H1 (cell line): ENCODE measurements at regions not wholly inside any gene's neighbourhood (a gene's known extent, or its start where the extent isn't known, plus 50 kb on each side); places are given as distances from the start of the nearest gene placed in this dataset.
"Not testable (repeated sequence)": the region's sequence is repeated elsewhere in the genome, so short reads cannot be mapped to it uniquely, and the experiment has no call there.

ENCODE experiments used
- CTCF ChIA-PET: fragments of 300-600 bp; sonication (Branson Sonifier 250); formaldehyde crosslinking; loops from one replicate; lab custom pipeline; 2021; ENCODE audit not compliant: partially characterized antibody; lab: Charles Lee
- POLR2A ChIA-PET: fragments of 300-600 bp; sonication (Branson Sonifier 250); formaldehyde crosslinking; loops from one replicate; lab custom pipeline; 2021; ENCODE audit warnings: inconsistent platforms; ENCODE audit not compliant: partially characterized antibody; lab: Charles Lee
- DNase-seq, 2 experiments: peaks; one replicate each; pipeline versions ENCODE4 v3.0.0 to v3.0.0-alpha.2; 2010 to 2022; ENCODE audit warnings: low spot score in 2 of 2, low read depth in 1 of 2, mixed read lengths in 1 of 2
- FAIRE-seq: peaks from 2 replicates; lab custom pipeline; 2011; peaks lifted over from hg19 to GRCh38; lab: Jason Lieb, UNC
- H2AFZ ChIP-seq: 2 replicates; pipeline ENCODE4 v1.8.1; 2012; ENCODE audit warnings: low read length, inconsistent platforms
- H2AK5ac ChIP-seq: 2 replicates; pipeline ENCODE4 v1.6.1; 2013; ENCODE audit warnings: low read depth, low read length
- H2BK120ac ChIP-seq: replicated peaks from 2 replicates; pipeline ENCODE3; 2013; ENCODE audit warnings: low read depth, low read length, inconsistent platforms
- H2BK12ac ChIP-seq: 2 replicates; pipeline ENCODE4 v1.6.1; 2013; ENCODE audit warnings: low read depth, low read length
- H2BK15ac ChIP-seq: 2 replicates; pipeline ENCODE4 v1.6.1; 2013; ENCODE audit warnings: low read length
- H2BK20ac ChIP-seq: 2 replicates; pipeline ENCODE4 v1.6.1; 2013; ENCODE audit warnings: low read length
- H2BK5ac ChIP-seq: 2 replicates; pipeline ENCODE4 v1.6.1; 2013; ENCODE audit warnings: low read depth, low read length
- H3K14ac ChIP-seq: 2 replicates; pipeline ENCODE4 v1.6.1; 2013; ENCODE audit warnings: inconsistent platforms; ENCODE audit not compliant: insufficient read length
- H3K18ac ChIP-seq: 2 replicates; pipeline ENCODE4 v1.6.1; 2013; ENCODE audit warnings: low read length; ENCODE audit errors: extremely low read depth
- H3K23ac ChIP-seq: 2 replicates; pipeline ENCODE4 v1.6.1; 2013; ENCODE audit warnings: inconsistent platforms; ENCODE audit not compliant: insufficient read length
- H3K23me2 ChIP-seq: 2 replicates; pipeline ENCODE4 v1.6.1; 2013; ENCODE audit warnings: low read depth, low read length
- H3K27ac ChIP-seq: 2 replicates; pipeline ENCODE4 v1.6.1; 2011; ENCODE audit warnings: low read depth, low read length, inconsistent platforms
- H3K27me3 ChIP-seq, 4 experiments: replicated peaks in 1 of 4; 1 replicate in 1 of 4; 2 replicates in 3 of 4; pipeline versions ENCODE4 v1.6.1 to v1.8.1; 2011 to 2013; ENCODE audit warnings: low read length in 3 of 4, mild to moderate bottlenecking in 3 of 4, inconsistent platforms in 2 of 4, mixed read lengths in 2 of 4, moderate library complexity in 1 of 4; ENCODE audit not compliant: control insufficient read depth in 3 of 4, insufficient read depth in 3 of 4; ENCODE audit errors: extremely low read depth in 1 of 4
- H3K36me3 ChIP-seq, 4 experiments: 2 replicates each; pipeline versions ENCODE4 v1.6.1 to v1.8.1; 2011 to 2013; ENCODE audit warnings: mild to moderate bottlenecking in 4 of 4, low read length in 3 of 4, moderate library complexity in 2 of 4, control low read depth in 1 of 4, inconsistent platforms in 1 of 4; ENCODE audit not compliant: insufficient read depth in 4 of 4, control insufficient read depth in 2 of 4
- H3K4ac ChIP-seq: replicated peaks from 2 replicates; pipeline ENCODE3; 2013; ENCODE audit warnings: low read length, low read depth, mixed read lengths, inconsistent platforms; ENCODE audit not compliant: insufficient read length
- H3K4me1 ChIP-seq, 4 experiments: replicated peaks in 1 of 4; 1 replicate in 1 of 4; 2 replicates in 3 of 4; pipeline versions ENCODE4 v1.6.1 to v1.8.1; 2011 to 2013; ENCODE audit warnings: low read length in 3 of 4, inconsistent platforms in 2 of 4, mixed read lengths in 1 of 4; ENCODE audit not compliant: insufficient read depth in 4 of 4, control insufficient read depth in 3 of 4
- H3K4me2 ChIP-seq, 2 experiments: 2 replicates each; pipeline versions ENCODE4 v1.6.1 to v1.8.1; 2011 to 2013; ENCODE audit warnings: low read depth in 2 of 2, low read length in 2 of 2, control low read depth in 1 of 2, inconsistent platforms in 1 of 2, mild to moderate bottlenecking in 1 of 2; ENCODE audit not compliant: insufficient read depth in 1 of 2
- H3K4me3 ChIP-seq, 4 experiments: fragments of 200-600, 300-600 bp in 1 of 4; sonication (generic), shearing (Covaris generic), sonication (Bioruptor Twin) in 1 of 4; 2 replicates each; pipeline versions ENCODE4 v1.5.1 to v1.8.1; 2011 to 2016; ENCODE audit warnings: low read length in 4 of 4, low read depth in 3 of 4, control low read depth in 2 of 4, inconsistent platforms in 2 of 4, mild to moderate bottlenecking in 2 of 4, mixed read lengths in 1 of 4, moderate library complexity in 1 of 4; ENCODE audit not compliant: insufficient read depth in 2 of 4; ENCODE audit errors: extremely low read depth in 1 of 4
- H3K56ac ChIP-seq: replicated peaks from 2 replicates; pipeline ENCODE3; 2013; ENCODE audit warnings: low read depth, mild to moderate bottlenecking, mixed read lengths, low read length, inconsistent platforms; ENCODE audit not compliant: insufficient read length
- H3K79me1 ChIP-seq: 2 replicates; pipeline ENCODE4 v1.6.1; 2013; ENCODE audit warnings: low read depth, low read length, control low read depth
- H3K79me2 ChIP-seq, 2 experiments: 2 replicates each; pipeline versions ENCODE4 v1.6.1 to v1.8.1; 2012 to 2013; ENCODE audit warnings: low read length in 2 of 2, mild to moderate bottlenecking in 2 of 2, inconsistent platforms in 1 of 2; ENCODE audit not compliant: insufficient read depth in 2 of 2, control insufficient read depth in 1 of 2
- H3K9ac ChIP-seq, 4 experiments: replicated peaks in 1 of 4; 1 replicate in 1 of 4; 2 replicates in 3 of 4; pipeline versions ENCODE4 v1.6.1 to v1.8.1; 2011 to 2013; ENCODE audit warnings: low read depth in 3 of 4, low read length in 3 of 4, control low read depth in 2 of 4, mild to moderate bottlenecking in 2 of 4, moderate library complexity in 2 of 4, inconsistent platforms in 1 of 4; ENCODE audit errors: extremely low read depth in 1 of 4
- H3K9me3 ChIP-seq, 2 experiments: 2 replicates each; pipeline versions ENCODE4 v1.6.1 to v1.8.1; 2012 to 2013; ENCODE audit warnings: mild to moderate bottlenecking in 2 of 2, moderate library complexity in 2 of 2, control low read depth in 1 of 2, inconsistent platforms in 1 of 2, low read depth in 1 of 2, low read length in 1 of 2, mixed read lengths in 1 of 2; ENCODE audit not compliant: insufficient read depth in 2 of 2
- H4K20me1 ChIP-seq, 2 experiments: replicated peaks in 1 of 2; 2 replicates each; pipeline versions ENCODE3 to v1.8.1; 2011 to 2013; ENCODE audit warnings: inconsistent platforms in 2 of 2, low read length in 2 of 2, mild to moderate bottlenecking in 1 of 2; ENCODE audit not compliant: insufficient read depth in 2 of 2, control insufficient read depth in 1 of 2
- H4K5ac ChIP-seq: 2 replicates; pipeline ENCODE4 v1.6.1; 2013; ENCODE audit warnings: low read length, low read depth, mixed read lengths, inconsistent platforms; ENCODE audit not compliant: insufficient read length
- H4K8ac ChIP-seq: 2 replicates; pipeline ENCODE4 v1.8.0; 2013; ENCODE audit warnings: mild to moderate bottlenecking, moderate library complexity, low read length, inconsistent platforms; ENCODE audit not compliant: insufficient read depth; ENCODE audit errors: extremely low read depth
- H4K91ac ChIP-seq: replicated peaks from 2 replicates; pipeline ENCODE3; 2013; ENCODE audit warnings: low read length, mixed read lengths, inconsistent platforms; ENCODE audit not compliant: insufficient read length
- WGBS, 2 experiments: shearing (Covaris generic) in 1 of 2; methylation state at CpG; one replicate each; pipeline versions ENCODE4 v1.1.6 to v1.1.7; 2013 to 2015; ENCODE audit warnings: low lambda C conversion rate in 2 of 2, mixed read lengths in 2 of 2, inconsistent platforms in 1 of 2, low coverage in 1 of 2, missing lambda C conversion rate in 1 of 2; ENCODE audit not compliant: insufficient replicate concordance in 2 of 2, insufficient coverage in 1 of 2, insufficient read length in 1 of 2; ENCODE audit errors: extremely low coverage in 1 of 2, missing lambda C conversion rate in 1 of 2; 5-methylcytosine and 5-hydroxymethylcytosine counted together

DNA sequence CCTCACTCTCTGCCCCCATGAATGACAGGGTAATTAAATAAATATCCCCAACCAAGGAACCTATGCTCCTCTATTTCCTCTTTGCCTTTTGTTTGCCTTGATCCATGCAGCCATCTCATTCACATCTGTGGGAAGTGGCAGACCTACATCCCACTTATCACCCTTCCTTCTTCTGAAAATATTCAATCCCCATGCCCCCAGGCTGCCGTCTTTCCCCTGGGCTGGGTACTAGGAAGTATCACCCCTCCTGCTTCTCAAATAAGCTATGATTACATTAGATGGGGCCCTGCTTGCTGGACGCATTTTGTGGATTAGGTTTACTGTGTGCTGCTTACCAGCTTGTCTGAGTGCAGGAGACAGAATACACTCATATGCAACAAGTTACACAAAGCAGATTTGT lies 670.2 kb upstream of the TPTE start:
- H3K56ac ChIP-seq, H3K4me3 ChIP-seq, H3K23ac ChIP-seq, H3K18ac ChIP-seq, H4K20me1 ChIP-seq, H3K4me2 ChIP-seq, H2BK5ac ChIP-seq, H2AFZ ChIP-seq, H4K91ac ChIP-seq, H2BK120ac ChIP-seq, DNase-seq, H3K36me3 ChIP-seq, H3K4me1 ChIP-seq, CTCF ChIA-PET, H2BK12ac ChIP-seq, H3K79me2 ChIP-seq, H4K5ac ChIP-seq, H3K27me3 ChIP-seq, H3K4ac ChIP-seq, H3K14ac ChIP-seq, H2BK15ac ChIP-seq, FAIRE-seq, H3K79me1 ChIP-seq, H3K23me2 ChIP-seq, H2AK5ac ChIP-seq, H3K27ac ChIP-seq, H3K9ac ChIP-seq, H4K8ac ChIP-seq, POLR2A ChIA-PET, H2BK20ac ChIP-seq: not testable (repeated sequence)
- peaks cover 25 to 48% of the 10 kb centered on the region in 2 experiments for H3K9me3 ChIP-seq
- 75% methylated on average over 2 of the region's 2 CpGs; no CpG with 5 or more reads in 1 of the 2 experiments for WGBS, 2 experiments

DNA sequence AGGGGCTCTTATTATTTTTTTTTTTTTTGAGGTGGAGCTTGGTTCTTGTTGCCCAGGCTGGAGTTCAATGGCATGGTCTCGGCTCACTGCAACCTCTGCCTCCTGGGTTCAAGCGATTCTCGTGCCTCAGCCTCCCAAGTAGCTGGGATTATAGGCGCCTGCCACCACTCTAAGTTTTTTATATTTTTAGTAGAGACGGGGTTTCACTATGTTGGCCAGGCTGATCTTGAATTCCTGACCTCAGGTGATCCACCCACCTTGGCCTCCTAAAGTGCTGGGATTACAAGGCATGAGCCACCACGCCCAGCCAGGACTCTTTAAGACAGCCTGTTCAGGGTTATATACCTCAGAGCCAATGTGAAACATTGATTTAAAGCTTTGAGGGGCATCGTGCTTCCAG lies 669.7 kb upstream of the TPTE start:
- H3K9ac ChIP-seq, H3K56ac ChIP-seq, H4K20me1 ChIP-seq, H4K91ac ChIP-seq, FAIRE-seq, H3K14ac ChIP-seq, H4K8ac ChIP-seq, H3K4me3 ChIP-seq, H2BK20ac ChIP-seq, H3K18ac ChIP-seq, H3K79me2 ChIP-seq, H3K23me2 ChIP-seq, H2BK15ac ChIP-seq, H3K79me1 ChIP-seq, H3K36me3 ChIP-seq, H3K4me1 ChIP-seq, H2BK120ac ChIP-seq, H3K4me2 ChIP-seq, H3K27me3 ChIP-seq, CTCF ChIA-PET, H3K23ac ChIP-seq, H3K4ac ChIP-seq, H2BK12ac ChIP-seq, DNase-seq, H3K27ac ChIP-seq, H2BK5ac ChIP-seq, H4K5ac ChIP-seq, H2AFZ ChIP-seq, POLR2A ChIA-PET, H2AK5ac ChIP-seq: not testable (repeated sequence)
- WGBS, 2 experiments, result 78% methylated on average over 6 of the region's 7 CpGs; no CpG with 5 or more reads in 1 of the 2 experiments
- H3K9me3 ChIP-seq, result peaks cover 20 to 43% of the 10 kb centered on the region in 2 experiments
